GM12891 (cell line): ENCODE measurements at regions not wholly inside any gene's neighbourhood (a gene's known extent, or its start where the extent isn't known, plus 50 kb on each side); places are given as distances from the start of the nearest gene placed in this dataset.

ENCODE experiments used
- DNase-seq: peaks from one replicate; pipeline ENCODE4 v3.0.0; 2011; ENCODE audit warnings: low spot score; ENCODE audit not compliant: insufficient read length
- FAIRE-seq: peaks from 2 replicates; lab custom pipeline; 2011; peaks lifted over from hg19 to GRCh38; lab: Jason Lieb, UNC
- PAX5 ChIP-seq: IDR thresholded peaks from 2 replicates; pipeline ENCODE4 v1.6.1; 2011; ENCODE audit warnings: low read length, moderate library complexity, mild to moderate bottlenecking; ENCODE audit not compliant: insufficient read depth, severe bottlenecking
- POLR2A ChIP-seq: IDR thresholded peaks from 2 replicates; pipeline ENCODE4 v1.6.1; 2011; ENCODE audit warnings: low read depth, low read length, control low read depth
- POLR2AphosphoS5 ChIP-seq: IDR thresholded peaks from 2 replicates; pipeline ENCODE4 v1.6.1; 2011; ENCODE audit warnings: low read depth, low read length, control low read depth
- POU2F2 ChIP-seq: IDR thresholded peaks from 2 replicates; pipeline ENCODE4 v1.6.1; 2011; ENCODE audit warnings: low read depth, mild to moderate bottlenecking, control low read depth, low read length, moderate library complexity
- SPI1 ChIP-seq: IDR thresholded peaks from 2 replicates; pipeline ENCODE4 v1.6.1; 2011; ENCODE audit warnings: low read depth, low read length, control low read depth
- TAF1 ChIP-seq: IDR thresholded peaks from 2 replicates; pipeline ENCODE4 v1.6.1; 2011; ENCODE audit warnings: low read depth, low read length, control low read depth

DNA sequence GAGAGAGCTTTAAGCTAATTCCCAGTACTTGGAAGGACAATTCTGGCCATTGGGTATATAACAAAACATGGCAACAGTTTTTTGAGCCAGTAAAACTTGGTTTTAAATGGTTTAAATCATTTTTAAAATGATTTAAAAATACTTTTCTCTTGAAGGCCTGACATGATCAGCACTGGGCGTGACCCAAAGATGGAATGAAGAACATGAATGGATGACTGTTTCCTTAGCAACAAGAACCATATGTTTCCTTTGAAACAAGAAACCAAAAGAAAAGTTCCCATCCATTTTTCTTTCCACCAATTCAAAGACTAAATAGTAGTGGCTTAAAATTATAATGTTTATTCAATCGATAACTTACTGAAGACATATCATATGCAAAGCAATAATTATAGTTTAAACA lies 348.3 kb upstream of the FIGN start:
- no peak for TF ChIP-seq SPI1
- no peak for TF ChIP-seq TAF1
- TF ChIP-seq PAX5: no peak
- no peak for TF ChIP-seq POLR2AphosphoS5
- no peak for TF ChIP-seq POLR2A
- no peak for TF ChIP-seq POU2F2
- DNase-seq (no peak), FAIRE-seq (no peak)

DNA sequence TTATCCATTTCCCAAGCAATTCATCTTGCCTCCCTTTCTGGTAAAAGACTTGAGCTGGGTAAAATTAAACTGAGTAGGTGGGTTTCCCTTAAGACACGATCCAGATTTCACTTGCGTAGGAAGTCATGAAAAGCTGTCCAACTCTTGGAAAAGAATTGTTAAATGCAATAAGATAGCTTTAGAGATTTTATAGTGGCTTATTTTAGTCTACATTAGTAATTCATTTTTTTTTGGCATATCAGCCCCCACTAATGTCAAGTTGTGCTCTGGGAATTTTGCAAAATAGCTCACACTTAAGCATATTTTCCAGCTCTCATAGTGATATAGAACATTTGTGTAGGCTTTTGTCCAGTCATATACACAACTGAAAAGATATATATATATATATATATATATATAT lies 344.7 kb upstream of the FIGN start:
- TF ChIP-seq POLR2AphosphoS5 (no peak), PAX5 (no peak), POLR2A (no peak), POU2F2 (no peak), TAF1 (no peak), SPI1 (no peak)
- DNase-seq: no peak
- FAIRE-seq: no peak

DNA sequence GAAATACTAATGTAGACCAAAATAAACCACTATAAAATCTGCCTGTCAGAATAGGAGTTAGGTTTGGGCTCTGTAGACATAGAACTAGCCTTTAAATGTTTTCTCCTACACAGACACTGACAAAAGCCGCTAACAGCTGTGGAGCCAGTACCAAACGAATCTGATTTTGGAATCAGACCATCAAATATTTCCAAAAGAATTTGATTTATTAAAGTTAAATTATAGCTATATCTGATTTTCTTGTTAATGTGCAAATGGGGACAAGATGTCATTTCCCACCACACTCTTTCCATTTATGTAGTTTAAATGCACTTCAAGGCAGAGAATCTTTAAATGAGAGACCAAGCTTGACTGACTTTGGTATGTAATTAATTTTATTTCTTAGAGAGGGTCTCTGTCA lies 343.4 kb upstream of the FIGN start:
- TF ChIP-seq PAX5: no peak
- no peak for DNase-seq
- no peak for FAIRE-seq

DNA sequence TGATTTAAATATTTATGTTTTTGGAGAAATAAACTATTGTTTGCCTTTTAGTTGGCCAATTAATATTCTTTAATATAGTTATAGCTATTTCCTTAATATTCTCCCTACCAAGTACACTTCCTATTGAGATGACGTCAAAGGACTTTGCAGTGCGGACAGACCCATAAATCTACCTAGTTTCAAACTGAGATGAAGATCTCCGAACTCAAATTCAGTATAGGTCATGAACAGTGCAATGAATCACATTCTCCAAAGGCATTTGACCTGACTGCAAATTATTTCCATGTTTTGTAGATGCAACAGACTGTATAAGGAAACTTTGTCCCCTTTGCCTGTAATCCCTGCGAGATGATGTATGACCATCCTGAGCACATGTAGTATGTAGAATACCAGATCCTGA lies 342.6 kb upstream of the FIGN start:
- no peak for DNase-seq
- FAIRE-seq: no peak
- TF ChIP-seq POU2F2: no peak
- TF ChIP-seq TAF1: no peak

DNA sequence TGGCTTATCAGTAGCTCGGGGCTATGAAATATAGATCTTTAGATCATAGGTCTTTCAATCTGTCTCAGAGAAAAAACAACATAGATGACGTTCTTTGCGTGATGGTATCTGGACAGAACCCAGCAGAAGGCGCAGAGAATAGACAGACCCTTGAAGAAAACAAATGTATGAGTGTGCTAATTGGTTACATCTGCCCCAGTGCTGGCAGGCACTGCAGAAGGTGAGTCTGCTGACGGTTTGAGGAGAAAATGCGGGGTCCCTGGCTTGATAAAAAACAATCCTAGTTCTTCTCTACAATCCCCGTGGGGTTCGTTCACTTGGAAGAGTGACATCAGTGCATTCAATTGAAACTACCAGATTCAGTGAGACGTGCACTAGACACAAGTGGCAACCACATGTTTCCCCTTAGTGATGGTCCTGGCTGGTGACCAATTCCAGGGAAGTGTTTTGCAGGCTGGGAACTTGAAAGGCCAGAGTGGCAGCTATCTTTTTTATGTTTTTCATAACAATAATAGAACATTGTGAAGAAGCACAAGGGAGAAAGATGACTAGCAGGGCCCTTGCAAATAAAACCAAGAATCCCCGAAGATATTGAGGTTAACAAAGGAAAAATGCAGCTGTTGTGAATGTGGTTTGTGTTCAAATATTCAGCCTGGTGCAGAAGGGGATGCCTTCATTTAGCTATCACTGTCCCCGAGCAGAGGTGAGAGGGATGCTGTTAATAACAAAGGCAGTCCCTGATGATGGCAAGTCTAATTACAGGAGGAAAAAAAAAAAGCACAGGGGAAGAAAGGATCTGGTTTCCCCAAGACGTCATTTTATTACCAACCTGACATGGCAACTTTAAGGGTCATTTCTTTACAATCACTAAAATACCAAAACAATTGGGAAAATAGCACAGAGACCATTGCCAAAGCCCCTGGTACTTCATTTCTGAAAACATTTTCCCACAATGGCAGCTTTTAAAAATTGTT lies 337.6 kb upstream of the FIGN start:
- FAIRE-seq (no peak), DNase-seq (no peak)
- TF ChIP-seq POU2F2 (no peak), POLR2AphosphoS5 (no peak), PAX5 (no peak), POLR2A (no peak), TAF1 (no peak), SPI1 (no peak)

DNA sequence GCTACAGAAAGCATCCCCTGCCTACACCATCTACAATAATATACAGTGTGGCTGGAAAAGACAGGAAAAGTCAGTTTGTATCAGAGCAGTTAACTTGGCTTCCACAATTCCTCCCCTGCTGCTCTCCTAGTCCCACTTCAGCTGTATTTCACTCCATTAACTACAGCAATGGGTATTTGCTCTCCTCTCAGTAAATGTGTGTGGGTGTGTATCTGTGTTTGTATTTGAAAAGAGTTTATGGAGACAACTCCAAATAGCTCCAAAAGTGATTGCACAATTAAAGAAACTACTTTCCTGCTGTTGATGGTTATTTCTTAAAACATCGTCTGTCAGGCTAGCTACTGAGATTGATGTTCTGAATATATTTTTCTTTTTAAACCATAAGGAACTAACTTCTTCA lies 333.7 kb upstream of the FIGN start:
- no peak for TF ChIP-seq POLR2A
- TF ChIP-seq PAX5: no peak
- no peak for TF ChIP-seq POLR2AphosphoS5
- TF ChIP-seq POU2F2: no peak
- no peak for TF ChIP-seq TAF1
- TF ChIP-seq SPI1: no peak
- DNase-seq (no peak), FAIRE-seq (no peak)

DNA sequence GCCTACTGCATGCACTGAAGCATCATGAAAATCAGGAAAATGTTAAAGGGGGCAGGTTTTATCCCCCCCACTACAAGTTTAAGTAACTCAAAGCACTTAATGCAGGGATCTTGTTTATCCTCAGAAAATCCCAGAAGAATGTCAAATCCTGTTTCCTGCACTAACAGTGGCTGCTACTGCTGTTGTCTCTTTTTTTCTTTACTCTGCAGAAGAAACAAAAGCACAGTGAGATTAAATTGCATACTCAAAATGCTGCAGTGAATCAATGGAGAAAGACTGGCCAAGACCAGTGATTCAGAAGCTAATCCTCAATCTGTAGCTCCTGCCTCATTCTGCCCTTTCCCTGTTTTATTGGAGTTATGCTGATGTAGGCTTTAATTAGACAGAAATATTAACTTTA lies 332.3 kb upstream of the FIGN start:
- TF ChIP-seq TAF1 (no peak), POU2F2 (no peak), POLR2AphosphoS5 (no peak), POLR2A (no peak), SPI1 (no peak), PAX5 (no peak)
- DNase-seq: no peak
- no peak for FAIRE-seq

DNA sequence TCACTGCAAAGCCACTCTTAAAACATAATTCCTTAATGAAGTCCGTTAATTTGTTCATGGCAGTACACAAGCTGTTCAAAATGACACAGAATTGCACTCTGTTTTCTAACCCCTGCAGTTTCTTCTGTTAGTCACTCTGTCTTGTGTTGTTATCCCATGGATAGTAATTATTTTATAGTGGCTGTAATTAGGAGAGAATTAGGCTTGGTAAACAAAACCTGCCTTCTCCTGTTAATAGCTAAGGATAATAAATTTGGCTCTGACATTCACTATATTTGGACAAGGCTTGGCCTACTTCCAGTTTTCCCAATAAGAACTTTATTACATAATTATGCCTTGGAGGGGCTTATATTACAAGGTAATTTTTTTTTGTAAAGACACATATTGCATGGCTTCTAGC lies 330.3 kb upstream of the FIGN start:
- DNase-seq: no peak
- TF ChIP-seq POLR2AphosphoS5 (no peak), POU2F2 (no peak), SPI1 (no peak), POLR2A (no peak), PAX5 (no peak), TAF1 (no peak)
- no peak for FAIRE-seq

DNA sequence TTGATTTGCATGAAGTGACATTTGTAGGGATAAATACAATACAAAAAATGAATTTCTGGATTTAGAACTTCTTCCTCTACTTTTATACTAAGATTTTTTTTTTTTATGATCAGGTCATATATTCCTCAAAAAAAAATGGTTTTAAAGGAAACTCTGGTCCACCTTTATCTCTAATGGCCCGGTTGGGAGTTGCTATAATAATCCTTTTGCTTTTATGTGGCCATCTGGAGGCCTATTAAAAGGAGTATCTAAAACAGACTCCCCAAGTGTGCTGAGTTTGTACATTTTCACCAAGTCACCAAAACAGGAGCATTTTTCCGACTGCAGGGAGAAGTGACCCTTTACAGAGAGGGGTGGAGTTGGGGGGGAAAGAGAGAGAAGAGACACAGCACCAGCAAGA lies 329.2 kb upstream of the FIGN start:
- DNase-seq (no peak), FAIRE-seq (no peak)
- TF ChIP-seq SPI1 (no peak), POLR2A (no peak), POU2F2 (no peak), POLR2AphosphoS5 (no peak), TAF1 (no peak), PAX5 (no peak)

DNA sequence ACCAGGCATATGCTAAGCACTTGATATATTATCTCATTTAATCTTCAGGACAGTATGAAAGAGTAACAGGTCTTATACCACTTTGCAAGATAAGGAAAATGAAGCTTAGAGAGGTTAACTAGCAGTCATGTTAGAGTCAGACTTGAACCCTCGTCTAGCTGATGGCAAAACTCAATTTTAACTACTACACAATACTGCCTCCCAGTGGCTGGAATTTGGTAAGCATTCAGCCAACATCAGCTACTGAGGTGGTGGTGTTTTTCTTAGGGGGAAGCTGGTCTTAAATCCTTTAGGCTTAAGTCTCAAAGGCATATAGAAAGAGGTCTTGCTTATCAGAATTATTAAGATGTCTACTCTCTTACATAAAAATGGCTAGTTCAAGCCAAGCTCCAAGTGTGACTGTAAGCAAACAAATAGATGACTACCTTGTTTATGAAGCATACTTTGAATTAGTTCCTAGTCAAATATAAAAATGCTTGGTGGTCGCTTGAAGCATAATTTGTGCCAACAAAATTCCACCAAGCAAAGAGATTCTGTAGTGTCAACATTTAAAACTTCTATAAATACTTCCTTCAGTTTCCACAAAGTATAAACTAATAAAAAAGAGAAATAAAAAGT lies 325.4 kb upstream of the FIGN start:
- DNase-seq (peak; percentile 7), FAIRE-seq (peak; percentile 81)
- TF ChIP-seq POU2F2: no peak
- no peak for TF ChIP-seq SPI1
- no peak for TF ChIP-seq POLR2A
- TF ChIP-seq TAF1: no peak
- TF ChIP-seq PAX5: no peak
- TF ChIP-seq POLR2AphosphoS5: no peak
